ENCODE measurements at regions not wholly inside any gene's neighbourhood (a gene's known extent, or its start where the extent isn't known, plus 50 kb on each side); places are given as distances from the start of the nearest gene placed in this dataset.

- DNase-seq (ENCODE audit: extremely low spot score, unreplicated experiment): peak; percentile 90
- Mint-ChIP-seq H3K4me3 (peak overlapping the region; percentile 72), H3K4me1 (ENCODE audit: unreplicated experiment) (peaks cover 33% of the 10 kb centered on the region), H3K27ac (peak overlapping the region; percentile 73), H3K27me3 (no peaks in the 10 kb centered on the region), H3K9me3 (no peaks in the 10 kb centered on the region), H3K36me3 (no peaks in the 10 kb centered on the region)
- TF ChIP-seq CTCF (conservative IDR thresholded peaks at IDR 0.05): no peak
Measured at GRCh38 chr2:8583400-8584173, 98.3 kb upstream of the ID2 start.

GRCh38 chr2:8584174-8585066 lies 97.4 kb upstream of the ID2 start:
- no peaks in the 10 kb centered on the region for H3K9me3 Mint-ChIP-seq
- H3K4me1 Mint-ChIP-seq (ENCODE audit: unreplicated experiment): peaks cover 30% of the 10 kb centered on the region
- peak overlapping the region; percentile 72 for H3K4me3 Mint-ChIP-seq
- peak; percentile 63 for DNase-seq (ENCODE audit: extremely low spot score, unreplicated experiment)
- TF ChIP-seq CTCF (conservative IDR thresholded peaks at IDR 0.05): no peak
- peak overlapping the region; percentile 73 for H3K27ac Mint-ChIP-seq
- H3K36me3 Mint-ChIP-seq: no peaks in the 10 kb centered on the region
- no peaks in the 10 kb centered on the region for H3K27me3 Mint-ChIP-seq

GRCh38 chr2:8586457-8587051 lies 95.3 kb upstream of the ID2 start:
- H3K36me3 Mint-ChIP-seq: no peaks in the 10 kb centered on the region
- peaks cover 18% of the 10 kb centered on the region for H3K4me1 Mint-ChIP-seq (ENCODE audit: unreplicated experiment)
- H3K27ac Mint-ChIP-seq: no peak overlapping the region

GRCh38 chr2:8587251-8587791 lies 94.5 kb upstream of the ID2 start:
- DNase-seq (ENCODE audit: extremely low spot score, unreplicated experiment): no peak
- H3K36me3 Mint-ChIP-seq: no peaks in the 10 kb centered on the region
- no peaks in the 10 kb centered on the region for H3K27me3 Mint-ChIP-seq
- H3K4me3 Mint-ChIP-seq: no peak overlapping the region
- H3K9me3 Mint-ChIP-seq: no peaks in the 10 kb centered on the region
- H3K27ac Mint-ChIP-seq: no peak overlapping the region
- no peak for TF ChIP-seq CTCF (conservative IDR thresholded peaks at IDR 0.05)
- peaks cover 18% of the 10 kb centered on the region for H3K4me1 Mint-ChIP-seq (ENCODE audit: unreplicated experiment)

More at GRCh38 chr2:8586457-8587051, 95.3 kb upstream of the ID2 start:
- no peaks in the 10 kb centered on the region for H3K9me3 Mint-ChIP-seq
- DNase-seq (ENCODE audit: extremely low spot score, unreplicated experiment): no peak
- H3K4me3 Mint-ChIP-seq: no peak overlapping the region
- no peak for TF ChIP-seq CTCF (conservative IDR thresholded peaks at IDR 0.05)
- H3K27me3 Mint-ChIP-seq: no peaks in the 10 kb centered on the region

Measured in type B pancreatic cell (in vitro differentiated cells).